GM12872 (cell line): ENCODE measurements at regions not wholly inside any gene's neighbourhood (a gene's known extent, or its start where the extent isn't known, plus 50 kb on each side); places are given as distances from the start of the nearest gene placed in this dataset.

Experiments
- TF ChIP-seq, protein P1 (sequence below): IDR thresholded peaks from 3 replicates; pipeline ENCODE4 v1.5.1; 2011; ENCODE audit warnings: low read depth, mild to moderate bottlenecking, low read length, moderate library complexity; ENCODE audit not compliant: insufficient read depth

DNA sequence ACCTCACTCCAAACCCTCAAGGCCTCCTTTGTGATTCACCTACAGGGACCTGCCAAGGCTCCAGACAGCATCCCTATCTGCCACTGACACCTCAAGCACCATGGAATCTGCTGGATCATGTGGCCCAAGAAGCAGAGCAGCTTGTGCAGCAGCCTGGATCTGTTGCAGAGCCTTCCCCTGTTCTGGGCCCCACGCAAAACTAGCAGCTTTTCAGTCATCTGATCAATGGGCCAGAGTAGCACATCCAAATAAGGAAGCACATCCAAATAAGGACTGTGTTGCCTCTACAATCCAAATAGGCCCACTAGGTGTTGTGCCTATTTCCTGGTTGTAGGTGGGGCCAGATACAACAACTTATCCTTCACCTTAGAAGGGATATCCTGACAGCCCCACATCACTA, 97.1 kb upstream of the GNAO1 start:
- TF ChIP-seq, protein P1, sequence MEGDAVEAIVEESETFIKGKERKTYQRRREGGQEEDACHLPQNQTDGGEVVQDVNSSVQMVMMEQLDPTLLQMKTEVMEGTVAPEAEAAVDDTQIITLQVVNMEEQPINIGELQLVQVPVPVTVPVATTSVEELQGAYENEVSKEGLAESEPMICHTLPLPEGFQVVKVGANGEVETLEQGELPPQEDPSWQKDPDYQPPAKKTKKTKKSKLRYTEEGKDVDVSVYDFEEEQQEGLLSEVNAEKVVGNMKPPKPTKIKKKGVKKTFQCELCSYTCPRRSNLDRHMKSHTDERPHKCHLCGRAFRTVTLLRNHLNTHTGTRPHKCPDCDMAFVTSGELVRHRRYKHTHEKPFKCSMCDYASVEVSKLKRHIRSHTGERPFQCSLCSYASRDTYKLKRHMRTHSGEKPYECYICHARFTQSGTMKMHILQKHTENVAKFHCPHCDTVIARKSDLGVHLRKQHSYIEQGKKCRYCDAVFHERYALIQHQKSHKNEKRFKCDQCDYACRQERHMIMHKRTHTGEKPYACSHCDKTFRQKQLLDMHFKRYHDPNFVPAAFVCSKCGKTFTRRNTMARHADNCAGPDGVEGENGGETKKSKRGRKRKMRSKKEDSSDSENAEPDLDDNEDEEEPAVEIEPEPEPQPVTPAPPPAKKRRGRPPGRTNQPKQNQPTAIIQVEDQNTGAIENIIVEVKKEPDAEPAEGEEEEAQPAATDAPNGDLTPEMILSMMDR, result no peak

DNA sequence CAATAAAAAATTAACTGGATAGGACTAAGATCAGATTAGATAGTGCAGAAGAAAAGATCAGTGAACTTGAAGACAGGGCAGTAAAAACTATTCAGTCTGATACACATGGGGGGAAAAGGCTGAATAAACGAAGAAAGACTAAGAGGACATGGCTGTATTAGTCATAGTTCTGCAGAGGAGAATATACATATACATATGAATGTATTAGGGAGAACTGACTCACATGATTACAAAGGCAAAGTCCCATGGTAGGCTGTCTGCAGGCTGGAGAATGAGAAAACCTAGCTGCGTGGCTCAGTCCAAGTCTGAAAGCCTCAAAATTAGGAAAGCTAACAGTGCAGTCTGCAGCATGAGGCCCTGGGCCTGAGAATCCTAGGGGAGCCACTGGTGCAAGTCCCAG, 98.2 kb upstream of the GNAO1 start:
- TF ChIP-seq, protein P1, result no peak

DNA sequence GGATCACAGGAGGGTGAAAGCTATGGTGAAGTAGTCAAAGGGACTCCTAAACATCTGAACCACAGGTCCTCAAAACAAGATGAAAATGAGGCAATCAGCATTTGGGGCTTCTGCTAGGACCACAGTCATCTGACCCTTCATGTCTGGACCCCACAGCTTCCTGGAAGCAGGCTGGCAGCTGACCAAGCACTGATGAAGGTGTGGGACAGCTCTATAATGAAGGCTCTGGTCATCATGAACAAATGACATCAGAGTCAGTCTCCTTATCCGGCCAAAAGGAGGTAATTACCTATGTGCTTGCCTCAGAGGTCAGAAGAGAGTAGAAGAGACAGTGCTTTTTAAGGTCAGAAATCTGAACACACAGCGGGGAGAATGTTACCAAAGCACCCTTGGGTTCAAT, 101.2 kb upstream of the GNAO1 start:
- TF ChIP-seq, protein P1, result no peak

DNA sequence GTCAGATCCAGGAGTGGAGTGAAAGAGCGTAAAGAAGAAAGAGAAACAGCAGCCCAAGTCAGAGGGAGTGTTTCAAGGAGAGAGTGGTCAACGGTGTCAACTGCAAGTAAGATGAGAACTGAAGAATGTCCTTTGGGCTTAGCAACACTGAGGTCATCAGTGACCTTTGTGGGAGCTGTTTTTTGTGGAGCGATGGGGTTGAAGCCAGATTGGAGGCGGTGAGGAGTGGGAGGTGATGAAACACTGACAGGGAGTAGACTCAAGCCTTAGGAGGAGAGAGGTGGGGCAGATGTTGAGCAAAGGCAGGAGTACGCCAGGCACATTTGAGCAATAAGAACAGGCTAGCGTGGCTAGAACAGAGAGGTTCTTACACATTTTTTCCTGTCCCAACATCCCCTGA, 103.7 kb upstream of the GNAO1 start:
- TF ChIP-seq, protein P1, result no peak

DNA sequence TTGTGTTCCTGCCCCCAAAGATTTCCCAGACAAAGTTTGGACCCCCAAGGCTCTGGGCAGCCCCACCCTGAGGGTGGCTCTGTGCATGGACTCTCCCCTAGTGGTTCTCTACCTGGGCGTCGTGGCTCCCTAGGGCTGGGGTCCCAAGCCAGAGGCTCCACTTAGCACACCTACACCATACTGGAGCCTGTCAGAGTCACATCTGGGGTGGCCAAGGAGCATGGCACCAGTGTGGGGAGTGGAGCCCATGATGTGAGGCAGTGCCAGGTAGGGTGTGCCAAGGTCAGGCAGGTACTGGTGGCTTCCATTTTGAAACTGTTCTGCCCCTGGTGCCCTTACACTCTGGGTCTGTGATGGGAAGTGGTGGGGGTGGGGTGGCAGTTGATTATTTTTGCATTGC, 109.9 kb upstream of the GNAO1 start:
- TF ChIP-seq, protein P1, result no peak

DNA sequence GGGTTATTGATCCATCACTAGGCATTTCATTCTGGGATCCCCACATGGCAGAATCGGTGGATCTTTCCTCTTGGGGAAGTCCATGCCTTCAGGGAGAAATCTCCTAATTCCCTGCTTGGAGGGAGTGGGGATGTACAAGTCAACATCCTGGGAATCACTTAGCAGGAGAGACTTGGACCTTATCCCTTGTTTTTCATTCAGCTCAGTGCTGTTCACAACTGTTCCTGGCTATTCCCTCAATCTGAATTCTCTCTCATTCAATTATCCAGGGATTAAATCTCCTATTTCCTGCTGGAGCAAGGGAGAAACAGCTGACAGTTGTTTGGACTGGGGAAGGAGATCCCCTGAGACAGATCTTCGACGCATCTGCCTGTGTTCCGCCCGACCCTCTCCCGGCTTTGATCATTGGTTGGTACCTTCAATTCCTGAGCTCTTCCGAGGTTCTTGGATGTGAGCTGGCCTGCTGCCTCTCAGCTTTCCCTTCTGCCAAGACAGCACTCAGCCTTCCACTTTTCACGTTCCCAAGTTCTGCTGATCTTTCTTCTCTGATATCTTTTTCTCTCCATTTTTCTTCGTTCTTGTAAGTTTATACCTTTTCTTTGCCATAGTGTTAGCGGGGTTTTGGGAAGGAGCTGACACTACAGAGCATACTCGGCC, 115.4 kb upstream of the GNAO1 start:
- TF ChIP-seq, protein P1, result no peak

DNA sequence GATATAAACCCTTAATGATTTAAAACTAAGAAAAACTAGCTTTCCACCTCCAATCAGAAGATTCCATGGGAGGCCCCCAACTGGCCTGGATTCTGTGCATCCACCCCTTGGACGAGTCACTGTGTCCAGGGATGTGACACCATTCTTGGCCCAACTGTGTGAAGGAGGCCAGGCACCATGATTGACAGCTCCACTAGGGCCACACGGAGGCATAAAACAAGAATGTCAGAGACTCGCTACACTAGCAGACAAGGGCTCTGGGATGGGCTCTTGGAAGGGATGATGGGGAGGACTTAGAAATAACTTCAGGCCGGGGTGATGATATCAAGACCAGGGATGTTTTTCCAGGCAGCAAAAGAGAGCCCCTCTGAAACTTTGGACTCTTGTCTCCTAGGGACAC, 117.8 kb upstream of the GNAO1 start:
- TF ChIP-seq, protein P1, result no peak

DNA sequence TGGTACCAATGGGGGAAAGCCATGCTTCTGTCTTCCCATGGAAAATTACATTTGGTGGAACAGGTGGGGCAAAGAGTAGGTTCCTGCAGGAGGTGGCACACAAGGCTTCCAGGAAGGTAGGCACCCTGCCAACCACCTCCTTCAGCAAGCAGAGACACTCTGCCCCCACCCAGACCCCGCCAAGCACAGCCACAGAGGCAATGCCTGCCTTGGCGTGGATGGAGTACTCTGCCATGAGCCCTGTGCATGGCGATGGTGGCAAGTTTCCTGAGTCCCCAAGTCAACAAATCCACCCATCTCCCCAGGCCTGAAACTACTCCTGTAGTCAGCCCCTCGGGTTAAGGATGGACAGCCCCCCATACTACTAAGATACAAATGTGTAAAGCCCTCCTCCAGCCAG, 119.2 kb upstream of the GNAO1 start:
- TF ChIP-seq, protein P1, result no peak
